Neuronal stem cell (in vitro differentiated cells): ENCODE measurements at regions not wholly inside any gene's neighbourhood (a gene's known extent, or its start where the extent isn't known, plus 50 kb on each side); places are given as distances from the start of the nearest gene placed in this dataset.

Experiments
- DNase-seq: peaks from one replicate; pipeline ENCODE4 v3.0.0-alpha.2; 2013; ENCODE audit warnings: low spot score
- H2AFZ ChIP-seq: one replicate; pipeline ENCODE4 v1.6.1; 2013; ENCODE audit warnings: mild to moderate bottlenecking, low read length, inconsistent platforms
- H2AK5ac ChIP-seq: 2 replicates; pipeline ENCODE4 v1.6.1; 2013; ENCODE audit warnings: low read depth, mild to moderate bottlenecking, inconsistent platforms, low read length, moderate library complexity, mixed read lengths
- H2BK120ac ChIP-seq: 2 replicates; pipeline ENCODE4 v1.6.1; 2013; ENCODE audit warnings: low read depth, mild to moderate bottlenecking, inconsistent platforms, low read length, moderate library complexity, mixed read lengths
- H2BK12ac ChIP-seq: one replicate; pipeline ENCODE4 v1.6.1; 2013; ENCODE audit warnings: low read length, inconsistent platforms
- H2BK15ac ChIP-seq: 2 replicates; pipeline ENCODE4 v1.6.1; 2013; ENCODE audit warnings: mild to moderate bottlenecking, low read length, inconsistent platforms, mixed read lengths
- H2BK5ac ChIP-seq: one replicate; pipeline ENCODE4 v1.6.1; 2013; ENCODE audit warnings: inconsistent platforms, mild to moderate bottlenecking, low read length, moderate library complexity
- H3K14ac ChIP-seq: one replicate; pipeline ENCODE4 v1.6.1; 2013; ENCODE audit warnings: low read length, inconsistent platforms
- H3K18ac ChIP-seq: 2 replicates; pipeline ENCODE4 v1.6.1; 2013; ENCODE audit warnings: low read length, inconsistent platforms
- H3K23ac ChIP-seq: 2 replicates; pipeline ENCODE4 v1.6.1; 2013; ENCODE audit warnings: low read depth, mild to moderate bottlenecking, mixed read lengths, low read length, inconsistent platforms; ENCODE audit not compliant: poor library complexity
- H3K27ac ChIP-seq: replicated peaks from 3 replicates; pipeline ENCODE4 v1.5.1; 2013; ENCODE audit warnings: low read length, inconsistent platforms
- H3K27me3 ChIP-seq, 3 experiments: 2 replicates each; pipeline ENCODE4 v1.6.1; 2013; ENCODE audit warnings: low read length in 3 of 3, mild to moderate bottlenecking in 2 of 3, inconsistent platforms in 1 of 3, low read depth in 1 of 3, mixed read lengths in 1 of 3, moderate library complexity in 1 of 3; ENCODE audit not compliant: control insufficient read depth in 3 of 3, insufficient read depth in 3 of 3
- H3K36me3 ChIP-seq, 2 donors: replicated peaks in 1 of 2; 2 replicates each; pipeline ENCODE4 v1.6.1; 2013; ENCODE audit warnings: low read length in 2 of 2; ENCODE audit not compliant: control insufficient read depth in 2 of 2, insufficient read depth in 2 of 2
- H3K4ac ChIP-seq: 2 replicates; pipeline ENCODE4 v1.6.1; 2013; ENCODE audit warnings: inconsistent platforms, mild to moderate bottlenecking, low read length, moderate library complexity
- H3K4me1 ChIP-seq, 2 donors: 1 replicate in 1 of 2; 2 replicates in 1 of 2; pipeline ENCODE4 v1.6.1; 2013; ENCODE audit warnings: low read length in 2 of 2, low read depth in 1 of 2; ENCODE audit not compliant: control insufficient read depth in 2 of 2, insufficient read depth in 1 of 2
- H3K4me2 ChIP-seq: one replicate; pipeline ENCODE4 v1.6.1; 2013; ENCODE audit warnings: mild to moderate bottlenecking, low read length, inconsistent platforms; ENCODE audit not compliant: insufficient read depth, poor library complexity, severe bottlenecking
- H3K4me3 ChIP-seq, 2 donors: 2 replicates each; pipeline ENCODE4 v1.5.1; 2013; ENCODE audit warnings: low read length in 2 of 2, mild to moderate bottlenecking in 2 of 2, inconsistent platforms in 1 of 2, moderate library complexity in 1 of 2
- H3K79me1 ChIP-seq: one replicate; pipeline ENCODE4 v1.6.1; 2013; ENCODE audit warnings: low read depth, mild to moderate bottlenecking, inconsistent platforms, low read length, moderate library complexity
- H3K9ac ChIP-seq: one replicate; pipeline ENCODE4 v1.6.1; 2013; ENCODE audit warnings: mild to moderate bottlenecking, low read depth, low read length, inconsistent platforms; ENCODE audit not compliant: poor library complexity
- H3K9me3 ChIP-seq, 2 donors: replicated peaks in 1 of 2; 2 replicates each; pipeline versions ENCODE3 to v1.6.1; 2013; ENCODE audit warnings: low read length in 2 of 2, mild to moderate bottlenecking in 2 of 2, inconsistent platforms in 1 of 2, low read depth in 1 of 2, mixed read lengths in 1 of 2, moderate library complexity in 1 of 2; ENCODE audit not compliant: control insufficient read depth in 2 of 2, insufficient read depth in 1 of 2
- H4K8ac ChIP-seq: one replicate; pipeline ENCODE4 v1.6.1; 2013; ENCODE audit warnings: low read depth, mild to moderate bottlenecking, inconsistent platforms, low read length, moderate library complexity
- H4K91ac ChIP-seq: one replicate; pipeline ENCODE4 v1.6.1; 2013; ENCODE audit warnings: low read length, low read depth, mild to moderate bottlenecking, inconsistent platforms; ENCODE audit not compliant: poor library complexity
- WGBS, 2 donors: extraction: QIAGEN DNeasy Blood & Tissue Kit; methylation state at CpG; one replicate each; pipeline ENCODE4 v1.1.7; 2013; ENCODE audit warnings: missing lambda C conversion rate in 2 of 2, mixed read lengths in 1 of 2; ENCODE audit not compliant: insufficient read length in 2 of 2, insufficient replicate concordance in 1 of 2; ENCODE audit errors: extremely low coverage in 2 of 2; 5-methylcytosine and 5-hydroxymethylcytosine counted together

DNA sequence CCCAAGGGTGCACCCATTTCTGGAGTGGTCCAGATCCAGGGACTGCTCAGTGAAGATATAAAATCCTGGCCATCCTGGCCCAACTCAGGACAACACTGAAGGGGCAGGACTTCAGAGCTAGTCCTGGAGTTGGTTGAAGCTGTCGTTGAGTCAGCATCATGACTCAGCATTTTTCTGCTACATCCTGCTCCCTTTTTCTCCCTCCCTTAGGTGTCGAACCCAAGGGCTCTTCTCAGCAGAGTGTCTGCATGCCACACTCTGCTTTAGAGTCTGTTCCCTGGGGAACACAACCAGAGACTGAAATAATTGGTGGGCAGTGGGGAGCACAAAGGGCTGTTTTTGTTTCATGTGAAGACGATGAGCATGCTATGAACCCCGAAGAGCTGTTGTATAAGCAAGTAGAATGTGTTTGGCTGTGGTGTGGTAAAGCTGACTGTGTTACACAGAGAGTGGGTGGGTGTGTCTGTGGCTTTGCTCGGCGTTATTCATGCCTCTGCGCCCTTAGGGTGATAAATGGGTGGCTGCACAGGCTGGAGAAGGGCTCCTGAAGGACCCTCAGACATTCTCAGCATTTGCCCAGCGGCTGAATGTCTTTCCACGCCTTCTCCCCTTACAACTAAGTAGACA lies 167.2 kb downstream of the CYYR1 start:
- H3K23ac ChIP-seq, result no peak overlapping the region
- peaks cover 0 to 2% of the 10 kb centered on the region in 2 donors for H3K9me3 ChIP-seq
- no peak overlapping the region for H2BK15ac ChIP-seq
- H3K79me1 ChIP-seq, result no peaks in the 10 kb centered on the region
- H3K27ac ChIP-seq, result no peak overlapping the region
- H4K91ac ChIP-seq, result no peak overlapping the region
- H2BK12ac ChIP-seq, result no peak overlapping the region
- no peaks in the 10 kb centered on the region for H3K27me3 ChIP-seq
- H3K4ac ChIP-seq, result no peak overlapping the region
- WGBS, 2 donors, result no CpG with 5 or more reads among the region's 9 CpGs
- H3K4me3 ChIP-seq, result no peak overlapping the region
- no peak overlapping the region for H2AK5ac ChIP-seq
- no peak overlapping the region for H2BK5ac ChIP-seq
- DNase-seq, result no peak
- H3K36me3 ChIP-seq, result no peaks in the 10 kb centered on the region
- no peak overlapping the region for H3K14ac ChIP-seq
- H3K18ac ChIP-seq, result no peak overlapping the region
- no peak overlapping the region for H3K9ac ChIP-seq
- H2BK120ac ChIP-seq, result no peak overlapping the region
- H2AFZ ChIP-seq, result peak overlapping the region; percentile 26
- no peak overlapping the region for H4K8ac ChIP-seq
- peaks cover 2 to 10% of the 10 kb centered on the region in 2 donors for H3K4me1 ChIP-seq
- H3K4me2 ChIP-seq, result no peak overlapping the region

DNA sequence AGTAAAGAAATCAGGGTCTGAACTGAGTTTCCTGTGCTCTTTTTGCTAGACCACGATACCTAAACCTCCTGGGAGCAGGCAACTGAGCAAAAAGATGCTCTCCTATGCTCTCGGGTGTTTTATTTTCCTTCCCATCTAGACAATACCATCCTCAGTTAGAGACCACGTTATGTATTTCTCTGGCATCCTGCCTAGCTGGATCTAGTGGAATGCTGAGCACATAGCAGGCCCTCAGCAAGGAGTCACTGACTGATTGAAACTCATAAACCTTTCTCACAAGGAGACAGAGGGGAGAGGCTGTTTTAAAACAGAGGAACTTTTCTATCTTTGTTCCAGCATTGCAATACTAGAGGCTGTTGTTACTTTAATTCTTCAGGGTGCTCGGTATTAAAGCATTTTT lies 168.0 kb downstream of the CYYR1 start:
- WGBS, 2 donors, result no CpG with 5 or more reads among the region's 4 CpGs

DNA sequence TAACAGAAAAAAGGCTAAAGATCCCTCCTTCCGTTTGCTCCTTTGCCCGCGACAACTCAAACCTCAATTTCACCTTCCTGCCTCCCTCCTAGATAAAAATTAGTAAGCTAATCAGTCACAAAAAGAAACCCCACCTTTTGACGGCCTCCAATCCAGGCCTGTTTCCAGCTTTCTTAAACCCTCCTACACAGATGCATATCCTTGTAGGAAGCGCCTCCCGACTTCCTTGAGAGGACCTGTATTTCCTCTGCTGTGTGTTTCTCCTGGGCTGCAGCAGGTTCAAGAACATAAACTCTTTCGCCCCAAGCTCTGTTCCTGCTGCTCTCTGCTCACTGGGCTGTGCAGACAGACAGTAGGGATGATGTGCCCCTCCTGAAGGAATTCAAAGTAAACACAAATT lies 168.8 kb downstream of the CYYR1 start:
- H3K79me1 ChIP-seq, result no peaks in the 10 kb centered on the region
- H2BK5ac ChIP-seq, result no peak overlapping the region
- no CpG with 5 or more reads among the region's 7 CpGs for WGBS, 2 donors
- H3K9me3 ChIP-seq, result peaks cover 0 to 2% of the 10 kb centered on the region in 2 donors
- H3K23ac ChIP-seq, result no peak overlapping the region
- no peak overlapping the region for H3K4me3 ChIP-seq
- H2AFZ ChIP-seq, result no peak overlapping the region
- no peak overlapping the region for H3K14ac ChIP-seq
- H3K18ac ChIP-seq, result no peak overlapping the region
- no peak overlapping the region for H4K8ac ChIP-seq
- H2BK12ac ChIP-seq, result no peak overlapping the region
- no peak overlapping the region for H2BK15ac ChIP-seq
- H4K91ac ChIP-seq, result no peak overlapping the region
- H3K36me3 ChIP-seq, result no peaks in the 10 kb centered on the region
- H3K27me3 ChIP-seq, result no peaks in the 10 kb centered on the region
- H3K9ac ChIP-seq, result no peak overlapping the region
- no peak overlapping the region for H2BK120ac ChIP-seq
- H3K4me1 ChIP-seq, result peaks cover 2 to 8% of the 10 kb centered on the region in 2 donors
- DNase-seq, result no peak
- no peak overlapping the region for H3K4ac ChIP-seq
- no peak overlapping the region for H3K4me2 ChIP-seq
- no peak overlapping the region for H3K27ac ChIP-seq
- no peak overlapping the region for H2AK5ac ChIP-seq

More for the DNA sequence above, 168.0 kb downstream of the CYYR1 start:
- Histone ChIP-seq H3K4me1 (peaks cover 2 to 10% of the 10 kb centered on the region in 2 donors), H3K9ac (no peak overlapping the region), H3K4me3 (no peak overlapping the region), H2BK5ac (no peak overlapping the region), H3K27me3 (no peaks in the 10 kb centered on the region), H4K91ac (no peak overlapping the region), H3K9me3 (peaks cover 0 to 2% of the 10 kb centered on the region in 2 donors), H3K4me2 (no peak overlapping the region), H3K4ac (no peak overlapping the region), H2AK5ac (no peak overlapping the region), H3K36me3 (no peaks in the 10 kb centered on the region), H4K8ac (no peak overlapping the region), H2BK120ac (no peak overlapping the region), H3K23ac (no peak overlapping the region), H3K27ac (no peak overlapping the region), H2BK12ac (no peak overlapping the region), H2BK15ac (no peak overlapping the region), H3K14ac (no peak overlapping the region), H3K79me1 (no peaks in the 10 kb centered on the region), H2AFZ (no peak overlapping the region), H3K18ac (no peak overlapping the region)
- no peak for DNase-seq

DNA sequence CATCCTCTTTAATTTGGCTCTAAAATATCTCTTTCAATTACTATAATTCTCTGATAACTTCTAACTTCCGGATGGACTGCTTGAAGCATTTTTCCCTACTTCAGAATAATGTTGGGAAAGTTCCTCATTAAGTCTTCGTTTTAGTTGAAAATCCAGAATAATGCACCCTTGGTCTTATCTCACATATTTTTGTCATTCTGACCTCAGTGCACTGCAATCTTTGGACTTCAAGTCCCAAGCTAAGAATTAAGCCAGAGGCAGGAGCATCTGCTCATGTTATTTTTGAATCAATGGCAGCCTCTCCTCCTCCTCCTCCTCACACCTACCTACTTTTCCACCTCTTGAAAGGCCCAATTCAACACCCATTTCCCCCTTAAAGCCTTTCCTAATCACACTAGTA lies 169.8 kb downstream of the CYYR1 start:
- Histone ChIP-seq H3K9me3 (peaks cover 0 to 2% of the 10 kb centered on the region in 2 donors), H3K27me3 (no peaks in the 10 kb centered on the region), H3K4me2 (no peak overlapping the region), H3K4me1 (peaks cover 2 to 8% of the 10 kb centered on the region in 2 donors), H2AK5ac (no peak overlapping the region), H3K14ac (no peak overlapping the region), H4K8ac (no peak overlapping the region), H3K79me1 (no peaks in the 10 kb centered on the region), H3K4me3 (no peak overlapping the region), H3K27ac (no peak overlapping the region), H3K9ac (no peak overlapping the region), H3K4ac (no peak overlapping the region), H2BK15ac (no peak overlapping the region), H3K18ac (no peak overlapping the region), H3K36me3 (no peaks in the 10 kb centered on the region), H3K23ac (no peak overlapping the region), H2BK120ac (no peak overlapping the region), H2BK5ac (no peak overlapping the region), H2AFZ (no peak overlapping the region), H2BK12ac (no peak overlapping the region), H4K91ac (no peak overlapping the region)
- DNase-seq, result no peak
- WGBS, 2 donors, result no CpG with 5 or more reads among the region's 2 CpGs
